ENCODE measurements at regions not wholly inside any gene's neighbourhood (a gene's known extent, or its start where the extent isn't known, plus 50 kb on each side); places are given as distances from the start of the nearest gene placed in this dataset.

DNA sequence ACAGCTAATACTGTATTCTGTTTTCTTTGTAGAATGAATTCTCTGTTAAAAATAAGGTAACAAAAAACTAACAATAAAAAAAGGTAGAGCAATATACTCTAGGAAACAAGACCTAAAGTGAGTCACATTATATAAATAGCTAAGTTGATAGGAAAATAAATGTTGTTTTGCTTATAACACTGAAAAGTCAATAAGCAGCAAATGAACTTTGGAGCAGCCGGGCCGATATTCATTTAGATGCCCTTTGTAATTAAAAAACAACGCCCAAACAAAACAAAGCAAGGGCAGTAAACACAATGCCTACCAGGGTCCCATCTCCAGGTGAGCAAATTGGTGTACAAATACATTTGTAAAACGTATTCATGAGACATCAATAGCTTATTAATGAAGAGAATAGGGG is 227.6 kb upstream of the FOXN3 start:
- no peak for TF ChIP-seq ZFX (IDR thresholded peaks at IDR 0.05; ENCODE audit: borderline replicate concordance)
- TF ChIP-seq CTCF (IDR thresholded peaks at IDR 0.05), result no peak
- H3K27ac ChIP-seq, result no peak overlapping the region

- TF ChIP-seq CTCF (IDR thresholded peaks at IDR 0.05) (no peak), ZFX (IDR thresholded peaks at IDR 0.05; ENCODE audit: borderline replicate concordance) (no peak)
- no peak overlapping the region for H3K27ac ChIP-seq
Measured at GRCh38 chr14:89641495-89642175, 224.6 kb upstream of the FOXN3 start.

DNA sequence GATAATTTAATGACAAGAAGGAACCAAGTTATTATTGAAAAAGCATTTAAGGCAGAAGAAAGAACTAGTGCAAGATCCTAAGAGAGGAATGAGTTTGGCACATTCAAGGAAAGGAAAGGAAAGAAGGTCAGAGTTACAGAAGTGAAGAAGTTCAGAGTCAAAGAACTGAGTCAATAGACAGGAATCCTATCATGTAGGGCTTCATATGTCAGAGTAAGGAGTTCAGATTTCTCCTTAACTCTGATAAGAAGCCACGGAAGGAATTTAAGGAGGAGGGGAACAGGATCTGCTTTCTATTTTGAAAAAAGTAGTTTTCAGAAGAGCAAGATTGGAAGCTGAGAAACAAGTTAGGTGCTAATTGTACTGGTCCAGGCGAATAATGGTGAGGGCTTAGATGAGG is 223.1 kb upstream of the FOXN3 start:
- H3K27ac ChIP-seq, result no peak overlapping the region
- no peak for TF ChIP-seq ZFX (IDR thresholded peaks at IDR 0.05; ENCODE audit: borderline replicate concordance)
- TF ChIP-seq CTCF (IDR thresholded peaks at IDR 0.05), result no peak

GRCh38 chr14:89639687-89640086 is 222.7 kb upstream of the FOXN3 start:
- TF ChIP-seq CTCF (IDR thresholded peaks at IDR 0.05), result no peak
- no peak for TF ChIP-seq ZFX (IDR thresholded peaks at IDR 0.05; ENCODE audit: borderline replicate concordance)
- H3K27ac ChIP-seq, result no peak overlapping the region

DNA sequence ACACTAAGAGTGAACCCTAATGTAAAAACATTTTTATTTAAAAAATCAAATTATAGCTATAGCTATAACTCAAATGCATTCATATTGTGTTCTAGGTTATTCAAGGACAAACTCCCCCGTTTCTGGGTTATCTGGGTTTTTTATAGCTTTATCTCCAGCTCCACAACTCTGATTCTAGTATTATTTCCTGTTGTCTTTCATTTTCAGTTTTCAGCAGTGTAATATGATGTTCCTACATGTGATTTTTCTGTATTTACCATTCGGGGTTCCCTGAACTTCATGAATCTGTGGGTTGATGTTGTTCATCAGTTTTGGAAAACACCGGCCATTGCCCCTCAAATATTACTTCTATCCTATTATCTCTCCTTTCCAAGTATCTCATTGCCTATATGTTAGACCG is 221.9 kb upstream of the FOXN3 start:
- TF ChIP-seq ZFX (IDR thresholded peaks at IDR 0.05; ENCODE audit: borderline replicate concordance), result no peak
- no peak for TF ChIP-seq CTCF (IDR thresholded peaks at IDR 0.05)
- no peak overlapping the region for H3K27ac ChIP-seq

DNA sequence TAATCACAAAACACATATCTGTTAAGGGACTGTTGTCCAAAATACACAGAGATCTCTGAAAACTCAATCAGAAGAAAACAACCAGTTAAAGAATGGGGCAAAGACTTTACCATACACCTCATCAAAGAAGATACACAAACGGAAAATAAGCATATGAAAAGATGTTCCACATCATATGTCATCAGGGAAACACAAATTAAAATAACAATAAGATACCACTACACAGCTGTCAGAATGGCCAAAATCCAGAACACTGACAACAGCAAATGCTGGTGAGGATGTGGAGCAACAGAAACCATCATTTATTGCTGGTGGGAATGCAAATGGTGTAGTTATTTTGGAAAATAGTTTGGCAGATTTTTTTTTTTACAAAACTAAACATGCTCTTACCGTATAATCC is 220.5 kb upstream of the FOXN3 start:
- no peak overlapping the region for H3K27ac ChIP-seq
- TF ChIP-seq ZFX (IDR thresholded peaks at IDR 0.05; ENCODE audit: borderline replicate concordance), result no peak
- TF ChIP-seq CTCF (IDR thresholded peaks at IDR 0.05), result no peak

DNA sequence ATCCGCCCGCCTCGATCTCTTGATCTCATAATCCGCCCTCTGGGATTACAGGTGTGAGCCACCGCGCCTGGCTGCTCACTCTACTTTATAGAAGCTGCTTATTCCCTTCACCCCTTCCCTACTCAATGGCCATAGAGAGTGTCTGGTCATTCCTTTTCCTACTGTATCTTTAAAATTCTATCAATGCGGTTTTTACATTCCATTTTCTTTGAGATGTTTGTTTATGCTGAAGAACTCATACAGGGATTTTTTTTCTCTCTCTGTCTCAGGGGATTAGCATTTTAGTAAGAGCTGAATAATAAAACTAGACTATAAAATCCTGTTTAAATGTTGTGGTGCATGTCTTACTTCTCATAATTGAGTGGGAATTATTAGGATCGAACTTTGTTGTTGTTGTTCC is 218.6 kb upstream of the FOXN3 start:
- no peak overlapping the region for H3K27ac ChIP-seq
- no peak for TF ChIP-seq ZFX (IDR thresholded peaks at IDR 0.05; ENCODE audit: borderline replicate concordance)
- TF ChIP-seq CTCF (IDR thresholded peaks at IDR 0.05), result no peak
